Neutrophil (primary cell): ENCODE measurements at regions not wholly inside any gene's neighbourhood (a gene's known extent, or its start where the extent isn't known, plus 50 kb on each side); places are given as distances from the start of the nearest gene placed in this dataset.
"Not testable (repeated sequence)": the region's sequence is repeated elsewhere in the genome, so short reads cannot be mapped to it uniquely, and the experiment has no call there.

Source experiments
- H3K27ac ChIP-seq: fragments of 200-600 bp; sonication (generic); 2 replicates; pipeline ENCODE4 v1.5.1; 2016; ENCODE audit warnings: mild to moderate bottlenecking, moderate library complexity
- H3K27me3 ChIP-seq: fragments of 200-600 bp; sonication (generic); 2 replicates; pipeline ENCODE4 v1.6.0; 2016; ENCODE audit warnings: mild to moderate bottlenecking
- H3K36me3 ChIP-seq: fragments of 200-600 bp; sonication (generic); 2 replicates; pipeline ENCODE4 v1.5.1; 2017
- H3K4me1 ChIP-seq, 2 experiments: fragments of 200-600 bp in 1 of 2; sonication (generic) in 1 of 2; 1 replicate in 1 of 2; 2 replicates in 1 of 2; pipeline versions ENCODE4 v1.5.1 to v1.6.1; 2013 to 2016; ENCODE audit warnings: low read depth in 1 of 2, low read length in 1 of 2, mild to moderate bottlenecking in 1 of 2, moderate library complexity in 1 of 2; ENCODE audit not compliant: control insufficient read depth in 1 of 2, insufficient read depth in 1 of 2
- H3K4me3 ChIP-seq, 2 experiments: fragments of 200-600 bp in 1 of 2; sonication (generic) in 1 of 2; 1 replicate in 1 of 2; 2 replicates in 1 of 2; pipeline ENCODE4 v1.5.1; 2013 to 2016; ENCODE audit warnings: low read depth in 1 of 2, low read length in 1 of 2, mild to moderate bottlenecking in 1 of 2, moderate library complexity in 1 of 2
- H3K9me3 ChIP-seq: fragments of 200-600 bp; sonication (generic); 2 replicates; pipeline ENCODE4 v1.5.1; 2016
- TF ChIP-seq, protein P1 (sequence below): fragments of 200-600 bp; sonication (generic); IDR thresholded peaks from 2 replicates; pipeline ENCODE4 v1.5.1; 2016; ENCODE audit warnings: antibody characterized with exemption

DNA sequence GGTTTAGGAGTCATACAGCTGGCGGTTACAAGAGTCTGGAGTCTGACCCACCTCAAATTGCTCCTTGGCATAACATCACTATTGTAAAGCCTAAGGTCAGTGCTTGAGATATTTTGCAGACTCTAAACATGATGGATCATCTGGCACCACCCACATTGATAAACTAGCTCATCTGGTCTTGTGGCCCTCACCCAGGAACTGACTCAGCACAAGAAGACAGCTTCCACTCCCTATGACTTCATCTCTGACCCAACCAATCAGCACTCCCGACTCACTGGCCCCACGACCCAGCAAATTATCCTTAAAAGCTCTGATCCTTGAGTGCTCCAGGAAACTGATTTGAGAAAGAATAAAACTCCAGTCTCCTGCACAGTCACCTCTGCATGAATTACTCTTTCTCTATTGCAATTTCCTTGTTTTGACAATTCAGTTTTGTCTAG, 115.9 kb downstream of the CD24 start:
- Histone ChIP-seq H3K27me3 (no peaks in the 10 kb centered on the region), H3K27ac (peak overlapping the region; percentile 36), H3K4me3 (no peak overlapping the region), H3K36me3 (no peaks in the 10 kb centered on the region), H3K9me3 (no peaks in the 10 kb centered on the region), H3K4me1 (peaks cover 18 to 22% of the 10 kb centered on the region in 2 experiments)
- TF ChIP-seq, protein P1, sequence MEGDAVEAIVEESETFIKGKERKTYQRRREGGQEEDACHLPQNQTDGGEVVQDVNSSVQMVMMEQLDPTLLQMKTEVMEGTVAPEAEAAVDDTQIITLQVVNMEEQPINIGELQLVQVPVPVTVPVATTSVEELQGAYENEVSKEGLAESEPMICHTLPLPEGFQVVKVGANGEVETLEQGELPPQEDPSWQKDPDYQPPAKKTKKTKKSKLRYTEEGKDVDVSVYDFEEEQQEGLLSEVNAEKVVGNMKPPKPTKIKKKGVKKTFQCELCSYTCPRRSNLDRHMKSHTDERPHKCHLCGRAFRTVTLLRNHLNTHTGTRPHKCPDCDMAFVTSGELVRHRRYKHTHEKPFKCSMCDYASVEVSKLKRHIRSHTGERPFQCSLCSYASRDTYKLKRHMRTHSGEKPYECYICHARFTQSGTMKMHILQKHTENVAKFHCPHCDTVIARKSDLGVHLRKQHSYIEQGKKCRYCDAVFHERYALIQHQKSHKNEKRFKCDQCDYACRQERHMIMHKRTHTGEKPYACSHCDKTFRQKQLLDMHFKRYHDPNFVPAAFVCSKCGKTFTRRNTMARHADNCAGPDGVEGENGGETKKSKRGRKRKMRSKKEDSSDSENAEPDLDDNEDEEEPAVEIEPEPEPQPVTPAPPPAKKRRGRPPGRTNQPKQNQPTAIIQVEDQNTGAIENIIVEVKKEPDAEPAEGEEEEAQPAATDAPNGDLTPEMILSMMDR, result no peak

DNA sequence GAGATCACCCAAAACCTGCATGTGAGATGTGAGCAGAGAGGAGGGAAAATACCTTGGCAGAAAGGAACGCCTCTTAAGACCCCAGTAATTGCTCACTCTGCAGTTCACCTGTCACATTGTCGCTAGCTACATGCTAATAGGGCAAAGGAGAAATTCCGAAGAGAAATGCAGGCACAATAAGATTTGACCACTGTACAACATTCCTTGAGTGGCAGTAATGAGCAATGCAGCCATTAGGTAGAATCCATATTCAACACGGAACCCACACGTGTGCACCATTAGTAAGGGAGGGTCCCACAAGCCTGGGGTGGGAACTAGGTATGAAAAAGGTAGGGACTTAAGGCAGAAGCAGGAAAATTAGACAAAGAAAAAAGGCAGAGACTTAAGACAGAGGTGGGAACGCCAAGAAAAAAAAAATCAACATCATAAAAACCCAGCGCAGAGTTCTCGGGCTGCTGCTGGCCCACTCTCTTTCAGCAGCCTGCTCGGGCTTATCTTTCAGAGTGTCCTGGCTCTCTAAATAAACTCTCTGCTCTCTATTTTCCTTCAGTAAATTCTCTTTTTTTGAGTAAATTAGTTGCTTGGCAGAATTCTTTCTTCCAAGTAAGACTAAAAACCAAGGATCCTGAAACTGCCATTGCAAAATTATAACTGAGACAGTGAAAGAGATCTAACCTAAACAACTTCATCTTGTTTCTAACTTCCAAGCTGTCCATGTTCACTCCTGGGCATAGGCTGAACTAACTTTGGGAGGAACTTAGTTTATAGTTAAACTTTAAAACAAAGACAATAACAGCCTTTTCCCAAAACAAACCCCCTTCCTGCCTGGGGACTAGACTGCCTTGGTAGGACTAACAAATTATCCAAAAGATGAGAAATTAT, 116.5 kb downstream of the CD24 start:
- peak overlapping the region; percentile 36 for H3K27ac ChIP-seq
- H3K36me3 ChIP-seq, result no peaks in the 10 kb centered on the region
- no peaks in the 10 kb centered on the region for H3K27me3 ChIP-seq
- no peak overlapping the region for H3K4me3 ChIP-seq
- no peaks in the 10 kb centered on the region for H3K9me3 ChIP-seq
- TF ChIP-seq, protein P1, result no peak
- peaks cover 18 to 22% of the 10 kb centered on the region in 2 experiments for H3K4me1 ChIP-seq

DNA sequence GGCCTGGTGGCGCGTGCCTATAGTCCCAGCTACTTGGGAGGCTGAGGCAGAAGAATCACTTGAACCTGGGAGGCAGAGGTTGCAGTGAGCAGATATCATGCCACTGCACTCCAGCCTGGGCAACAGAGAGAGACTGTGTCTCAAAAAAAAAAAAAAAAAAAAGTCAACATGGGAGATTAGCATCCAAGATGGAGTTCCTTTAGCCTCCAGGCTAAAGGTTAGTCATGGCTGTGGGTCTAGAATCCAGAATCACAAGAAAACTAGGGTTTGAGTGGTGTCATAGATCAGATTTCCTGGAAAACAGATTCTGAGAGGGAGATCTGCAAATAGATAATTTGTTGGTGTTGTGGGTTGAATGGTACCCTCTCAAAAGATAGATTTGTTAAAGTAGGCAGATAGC, 117.2 kb downstream of the CD24 start:
- H3K9me3 ChIP-seq, H3K27me3 ChIP-seq, H3K4me3 ChIP-seq, H3K27ac ChIP-seq, H3K36me3 ChIP-seq: not testable (repeated sequence)
- peaks cover 18 to 25% of the 10 kb centered on the region in 2 experiments for H3K4me1 ChIP-seq

DNA sequence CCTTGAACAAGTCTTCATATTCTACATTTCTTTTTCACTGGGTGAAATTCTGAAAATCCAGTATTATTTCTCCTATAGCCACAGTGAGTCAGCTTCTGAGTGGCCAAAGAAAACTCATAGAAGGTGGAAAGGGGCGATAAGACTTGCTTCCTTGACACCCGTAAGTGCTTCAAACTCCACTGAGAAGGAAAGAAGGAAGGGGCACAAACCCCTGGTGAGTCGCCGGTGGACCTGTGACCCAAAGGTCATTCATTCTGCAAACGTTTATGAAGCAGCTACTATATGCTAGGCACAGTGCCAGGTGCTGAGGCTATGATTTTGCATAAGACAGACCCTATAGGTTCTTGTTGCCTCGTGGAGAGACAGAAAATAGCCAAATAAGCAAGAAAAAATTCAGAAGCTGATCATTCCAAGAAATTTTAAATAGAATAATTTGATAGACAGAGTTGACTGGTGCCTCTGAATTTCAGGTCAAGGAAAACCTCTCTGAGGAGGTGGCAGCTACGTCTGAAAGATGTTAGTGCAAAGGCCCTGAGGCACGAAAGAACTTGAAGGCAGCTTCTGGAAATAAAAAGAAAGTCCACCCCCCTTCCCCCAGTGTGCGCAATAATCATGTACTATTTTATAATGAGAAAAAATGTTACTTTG, 118.2 kb downstream of the CD24 start:
- Histone ChIP-seq H3K4me1 (peaks cover 18 to 27% of the 10 kb centered on the region in 2 experiments), H3K36me3 (no peaks in the 10 kb centered on the region), H3K4me3 (no peak overlapping the region), H3K27ac (no peak overlapping the region), H3K9me3 (no peaks in the 10 kb centered on the region), H3K27me3 (no peaks in the 10 kb centered on the region)
- TF ChIP-seq, protein P1, result no peak

DNA sequence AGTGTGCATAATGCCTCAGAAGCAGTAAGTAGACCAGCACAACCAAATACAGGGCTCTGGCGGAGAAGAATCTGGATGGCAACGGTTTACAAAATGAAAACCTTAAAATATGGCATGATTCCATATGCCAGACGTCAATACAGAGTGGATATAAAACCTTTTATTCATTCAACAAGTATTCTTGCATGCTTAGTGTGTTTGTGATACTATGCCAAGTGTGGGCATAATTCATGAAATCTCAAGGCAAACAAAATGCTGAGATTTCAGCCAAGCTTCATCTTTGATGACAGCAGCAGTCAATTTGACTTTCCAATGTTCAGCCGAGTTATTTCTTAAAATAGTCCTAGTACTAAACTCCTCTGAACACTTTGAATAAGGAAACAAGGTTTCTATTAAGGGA, 119.4 kb downstream of the CD24 start:
- Histone ChIP-seq H3K27ac (no peak overlapping the region), H3K4me1 (peaks cover 24 to 36% of the 10 kb centered on the region in 2 experiments), H3K36me3 (no peaks in the 10 kb centered on the region), H3K4me3 (no peak overlapping the region), H3K9me3 (no peaks in the 10 kb centered on the region), H3K27me3 (no peaks in the 10 kb centered on the region)
- TF ChIP-seq, protein P1, result no peak
